HFF-Myc (cell line): ENCODE measurements at regions not wholly inside any gene's neighbourhood (a gene's known extent, or its start where the extent isn't known, plus 50 kb on each side); places are given as distances from the start of the nearest gene placed in this dataset.

ENCODE experiments used
- DNase-seq: peaks from one replicate; pipeline ENCODE4 v3.0.0-alpha.2; 2011; ENCODE audit warnings: low read depth; ENCODE audit errors: extremely low read depth
- H3K4me3 ChIP-seq: replicated peaks from 2 replicates; pipeline ENCODE4 v1.5.1; 2011; ENCODE audit warnings: low read depth, mild to moderate bottlenecking, control low read depth, low read length
- CTCF ChIP-seq: IDR thresholded peaks from 2 replicates; pipeline ENCODE4 v1.5.1; 2012; ENCODE audit warnings: mild to moderate bottlenecking, low read depth, low read length, control low read depth; ENCODE audit errors: missing control alignments

- no peak overlapping the region for H3K4me3 ChIP-seq
- DNase-seq, result no peak
- no peak for TF ChIP-seq CTCF
Measured at GRCh38 chr10:15444105-15445005, 73.3 kb upstream of the FAM171A1 start.

GRCh38 chr10:15442056-15442455 is 71.0 kb upstream of the FAM171A1 start:
- no peak for DNase-seq
- no peak for TF ChIP-seq CTCF
- no peak overlapping the region for H3K4me3 ChIP-seq

- no peak for TF ChIP-seq CTCF
- H3K4me3 ChIP-seq, result no peak overlapping the region
- DNase-seq, result no peak
Measured at GRCh38 chr10:15440204-15440711, 69.2 kb upstream of the FAM171A1 start.

- TF ChIP-seq CTCF, result peak; percentile 19
- DNase-seq, result no peak
- no peak overlapping the region for H3K4me3 ChIP-seq
Measured at GRCh38 chr10:15439341-15439842, 68.3 kb upstream of the FAM171A1 start.

- TF ChIP-seq CTCF, result no peak
Measured at GRCh38 chr10:15436696-15437095, 65.6 kb upstream of the FAM171A1 start.

GRCh38 chr10:15433850-15434537 is 62.9 kb upstream of the FAM171A1 start:
- H3K4me3 ChIP-seq, result peak overlapping the region; percentile 34
- peak; percentile 48 for TF ChIP-seq CTCF
- DNase-seq, result peak; percentile 42

More at GRCh38 chr10:15436696-15437095, 65.6 kb upstream of the FAM171A1 start:
- no peak overlapping the region for H3K4me3 ChIP-seq
- no peak for DNase-seq
